Subcutaneous abdominal adipose tissue (tissue), 5 donors: ENCODE measurements at regions not wholly inside any gene's neighbourhood (a gene's known extent, or its start where the extent isn't known, plus 50 kb on each side); places are given as distances from the start of the nearest gene placed in this dataset.

Experiments
- H3K27ac ChIP-seq: one replicate; pipeline ENCODE4 v1.7.0; 2013; ENCODE audit warnings: low read depth, mild to moderate bottlenecking, inconsistent platforms, low read length, moderate library complexity
- H3K27me3 ChIP-seq, 5 donors: one replicate each; pipeline ENCODE4 v1.7.0; 2013; ENCODE audit warnings: low read length in 5 of 5, inconsistent platforms in 1 of 5; ENCODE audit not compliant: control insufficient read depth in 5 of 5, insufficient read depth in 4 of 5
- H3K36me3 ChIP-seq, 5 donors: one replicate each; pipeline ENCODE4 v1.7.0; 2013; ENCODE audit warnings: low read length in 5 of 5; ENCODE audit not compliant: control insufficient read depth in 5 of 5, insufficient read depth in 5 of 5
- H3K4me1 ChIP-seq, 5 donors: one replicate each; pipeline ENCODE4 v1.7.0; 2013; ENCODE audit warnings: low read length in 5 of 5, mild to moderate bottlenecking in 3 of 5, moderate library complexity in 1 of 5; ENCODE audit not compliant: control insufficient read depth in 5 of 5, insufficient read depth in 5 of 5
- H3K4me3 ChIP-seq, 5 donors: one replicate each; pipeline ENCODE4 v1.7.0; 2013; ENCODE audit warnings: low read length in 5 of 5, low read depth in 1 of 5
- H3K9ac ChIP-seq, 5 donors: one replicate each; pipeline ENCODE4 v1.7.0; 2013; ENCODE audit warnings: low read length in 5 of 5, mild to moderate bottlenecking in 4 of 5, moderate library complexity in 3 of 5
- H3K9me3 ChIP-seq, 5 donors: one replicate each; pipeline ENCODE4 v1.7.0; 2013; ENCODE audit warnings: low read length in 5 of 5; ENCODE audit not compliant: control insufficient read depth in 5 of 5
- donor health status: healthy.
- donor health status: healthy.
- donor health status: healthy.
- donor health status: healthy.
- donor health status: healthy.

DNA sequence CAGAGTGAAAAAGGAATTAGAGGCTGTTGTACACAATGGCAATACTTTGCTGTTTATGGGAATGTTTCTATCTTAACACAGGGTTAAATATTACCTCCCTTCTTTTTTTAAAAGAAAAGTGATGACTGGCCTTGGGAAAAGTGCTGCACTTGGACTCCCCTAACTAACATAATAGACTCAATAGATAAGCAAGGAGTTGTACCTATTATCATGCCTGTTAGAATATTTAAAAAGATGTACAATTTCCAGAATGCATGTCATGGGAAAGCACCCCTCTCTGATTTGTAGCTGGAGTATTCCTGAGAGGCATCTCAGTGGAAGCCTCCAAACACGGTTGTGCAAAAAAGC is 79.3 kb upstream of the GPC6 start:
- Histone ChIP-seq H3K4me1 (no peaks in the 10 kb centered on the region), H3K4me3 (no peak overlapping the region), H3K9ac (no peak overlapping the region), H3K36me3 (no peaks in the 10 kb centered on the region), H3K9me3 (no peaks in the 10 kb centered on the region), H3K27me3 (no peaks in the 10 kb centered on the region), H3K27ac (no peak overlapping the region)

DNA sequence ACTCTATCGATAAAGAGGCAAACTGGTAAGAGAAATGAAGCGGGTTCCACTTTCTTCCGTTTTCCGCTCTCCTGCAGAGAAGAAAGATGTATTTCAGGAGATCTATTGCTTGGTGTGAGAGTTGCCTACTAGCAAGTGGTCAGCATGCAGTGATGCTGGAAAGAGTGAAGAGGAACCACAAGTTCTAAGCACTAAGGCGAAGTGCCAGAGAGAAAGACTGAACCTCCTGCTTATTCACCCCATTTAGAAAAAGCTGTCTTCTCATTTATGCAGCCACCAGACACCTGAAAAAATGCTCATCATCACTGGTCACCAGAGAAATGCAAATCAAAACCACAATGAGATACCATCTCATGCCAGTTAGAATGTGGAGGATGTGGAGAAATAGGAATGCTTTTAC is 78.7 kb upstream of the GPC6 start:
- Histone ChIP-seq H3K27me3 (no peaks in the 10 kb centered on the region), H3K27ac (no peak overlapping the region), H3K4me1 (no peaks in the 10 kb centered on the region)

DNA sequence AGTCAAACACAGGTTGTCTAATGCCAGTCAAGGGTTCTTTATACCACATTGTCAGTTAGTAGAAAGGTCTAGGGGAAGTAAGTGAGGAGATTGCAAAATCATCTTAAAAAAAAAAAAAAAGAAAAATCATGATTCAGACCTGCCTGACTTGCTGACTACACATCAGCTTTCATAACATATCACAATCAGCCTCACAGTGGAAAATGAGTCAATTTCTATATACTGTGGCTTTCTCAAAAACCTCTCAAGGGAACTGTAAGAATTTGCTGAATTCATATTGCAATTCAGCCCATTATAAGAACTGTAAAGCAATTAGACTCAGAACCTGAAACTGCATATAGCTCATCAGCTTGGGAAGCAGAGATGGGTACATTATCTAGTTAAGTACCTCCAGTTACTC is 75.3 kb upstream of the GPC6 start:
- Histone ChIP-seq H3K4me3 (no peak overlapping the region), H3K27me3 (no peaks in the 10 kb centered on the region), H3K9me3 (no peaks in the 10 kb centered on the region), H3K27ac (no peak overlapping the region), H3K4me1 (no peaks in the 10 kb centered on the region), H3K36me3 (no peaks in the 10 kb centered on the region), H3K9ac (no peak overlapping the region)

More for the DNA sequence above, 78.7 kb upstream of the GPC6 start:
- Histone ChIP-seq H3K36me3 (no peaks in the 10 kb centered on the region), H3K4me3 (no peak overlapping the region), H3K9me3 (no peaks in the 10 kb centered on the region), H3K9ac (no peak overlapping the region)

DNA sequence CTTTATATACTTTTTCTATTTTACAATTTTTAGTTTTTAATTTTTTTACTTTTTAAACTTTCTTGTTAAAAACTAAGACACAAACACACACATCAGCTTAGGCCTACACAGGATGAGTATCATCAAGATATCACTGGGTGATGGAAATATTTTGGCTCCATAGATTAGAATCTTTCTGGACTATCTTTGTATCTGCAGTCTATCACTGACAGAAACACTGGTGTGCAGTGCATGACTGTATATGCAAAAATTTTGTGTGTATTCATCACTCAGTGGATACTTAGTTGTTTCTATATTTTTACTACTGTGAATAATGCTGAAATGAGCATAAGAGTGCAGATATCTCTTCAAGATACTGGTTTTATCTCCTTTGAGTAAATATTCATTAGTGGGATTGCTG is 68.0 kb upstream of the GPC6 start:
- Histone ChIP-seq H3K4me3 (no peak overlapping the region), H3K4me1 (no peaks in the 10 kb centered on the region), H3K27ac (no peak overlapping the region), H3K9me3 (peaks cover 0 to 3% (median 0%) of the 10 kb centered on the region in 5 donors), H3K9ac (no peak overlapping the region), H3K27me3 (no peaks in the 10 kb centered on the region), H3K36me3 (no peaks in the 10 kb centered on the region)

DNA sequence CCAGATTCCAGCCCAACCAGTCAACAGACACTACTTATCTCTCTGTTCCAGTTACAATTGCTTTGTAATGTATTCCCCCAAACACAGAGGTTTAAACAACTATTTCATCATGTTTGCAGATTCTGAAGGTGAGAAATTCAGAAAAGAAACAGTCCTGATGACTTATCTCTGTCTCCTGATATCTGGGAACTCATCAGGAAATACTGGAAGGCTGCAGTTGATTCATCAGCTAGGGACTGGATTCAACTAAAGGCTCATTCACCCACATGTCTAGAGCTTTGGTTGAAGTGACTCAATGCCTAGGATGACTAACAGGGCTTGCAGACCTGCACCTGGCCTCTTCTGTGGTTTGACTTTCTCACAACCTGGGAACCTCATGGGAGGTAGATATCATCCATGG is 56.6 kb upstream of the GPC6 start:
- no peaks in the 10 kb centered on the region for H3K27me3 ChIP-seq
- H3K9ac ChIP-seq: no peak overlapping the region

DNA sequence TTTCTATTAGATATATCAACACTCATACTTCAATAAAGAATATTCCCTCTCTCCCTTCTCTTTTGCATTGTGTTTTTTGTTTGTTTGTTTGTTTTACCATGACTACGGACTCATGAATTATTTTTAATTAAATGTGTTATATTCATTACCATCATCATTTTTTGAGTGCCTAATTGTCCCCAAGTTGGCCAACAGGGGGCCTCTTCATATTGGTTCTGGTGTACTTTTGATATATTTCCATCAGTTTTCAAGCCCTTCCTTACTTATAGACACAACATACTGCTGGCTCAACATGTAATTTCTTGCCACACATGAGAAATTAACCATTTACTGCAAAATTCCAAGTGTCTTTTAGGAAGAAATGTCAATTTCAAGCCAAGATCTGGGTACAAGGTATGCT is 54.5 kb upstream of the GPC6 start:
- no peak overlapping the region for H3K27ac ChIP-seq
- no peaks in the 10 kb centered on the region for H3K9me3 ChIP-seq
- no peaks in the 10 kb centered on the region for H3K36me3 ChIP-seq
- H3K4me3 ChIP-seq: no peak overlapping the region
- H3K4me1 ChIP-seq: no peaks in the 10 kb centered on the region
- no peaks in the 10 kb centered on the region for H3K27me3 ChIP-seq
- no peak overlapping the region for H3K9ac ChIP-seq

More for the DNA sequence above, 56.6 kb upstream of the GPC6 start:
- Histone ChIP-seq H3K4me1 (no peaks in the 10 kb centered on the region), H3K9me3 (no peaks in the 10 kb centered on the region), H3K36me3 (no peaks in the 10 kb centered on the region), H3K27ac (no peak overlapping the region), H3K4me3 (no peak overlapping the region)

DNA sequence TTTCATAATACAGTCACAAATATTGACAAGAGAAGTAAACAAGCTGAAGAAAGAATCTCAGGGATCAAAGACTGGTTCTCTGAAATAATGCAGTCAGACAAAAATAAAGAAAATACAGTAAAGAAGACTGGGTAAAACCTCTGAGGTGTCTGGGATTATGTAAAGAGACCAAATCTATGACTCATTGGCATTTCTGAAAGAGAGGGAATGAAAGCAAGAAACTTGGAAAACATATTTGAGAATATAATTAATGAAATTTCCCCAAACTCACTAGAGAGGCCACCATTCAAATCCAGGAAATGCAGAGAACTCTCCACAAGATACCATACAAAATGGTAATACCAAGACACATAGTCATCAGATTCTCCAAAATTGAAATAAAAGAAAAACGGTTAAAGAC is 53.0 kb upstream of the GPC6 start:
- Histone ChIP-seq H3K36me3 (no peaks in the 10 kb centered on the region), H3K9me3 (no peaks in the 10 kb centered on the region), H3K27ac (no peak overlapping the region), H3K4me1 (no peaks in the 10 kb centered on the region), H3K9ac (no peak overlapping the region), H3K27me3 (no peaks in the 10 kb centered on the region), H3K4me3 (no peak overlapping the region)

DNA sequence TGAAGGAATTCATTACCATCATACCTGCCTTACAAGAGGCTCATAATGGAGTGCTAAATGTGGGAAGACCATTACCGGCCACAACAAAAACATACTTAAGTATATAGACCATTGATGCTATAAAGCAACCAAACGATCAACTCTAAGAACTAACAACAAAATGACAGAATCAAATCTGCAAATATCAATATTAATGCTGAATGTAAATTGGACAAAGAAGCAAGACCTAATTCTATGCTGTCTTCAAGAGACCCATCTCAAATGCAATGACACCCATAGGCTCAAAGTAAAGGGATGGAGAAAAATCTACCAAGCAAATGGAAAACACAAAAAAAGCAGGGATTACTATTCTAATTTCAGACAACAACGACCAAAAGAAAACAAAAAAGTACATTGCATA is 52.3 kb upstream of the GPC6 start:
- H3K4me1 ChIP-seq: no peaks in the 10 kb centered on the region
- no peaks in the 10 kb centered on the region for H3K9me3 ChIP-seq
- no peaks in the 10 kb centered on the region for H3K36me3 ChIP-seq
- no peak overlapping the region for H3K9ac ChIP-seq
- H3K4me3 ChIP-seq: no peak overlapping the region
- no peak overlapping the region for H3K27ac ChIP-seq
- H3K27me3 ChIP-seq: no peaks in the 10 kb centered on the region
